GM12801 (cell line): ENCODE measurements at regions not wholly inside any gene's neighbourhood (a gene's known extent, or its start where the extent isn't known, plus 50 kb on each side); places are given as distances from the start of the nearest gene placed in this dataset.

Experiments
- CTCF ChIP-seq: IDR thresholded peaks from one replicate; pipeline ENCODE4 v1.5.1; 2011; ENCODE audit warnings: control low read depth; ENCODE audit not compliant: insufficient read length; ENCODE audit errors: extremely low read depth

DNA sequence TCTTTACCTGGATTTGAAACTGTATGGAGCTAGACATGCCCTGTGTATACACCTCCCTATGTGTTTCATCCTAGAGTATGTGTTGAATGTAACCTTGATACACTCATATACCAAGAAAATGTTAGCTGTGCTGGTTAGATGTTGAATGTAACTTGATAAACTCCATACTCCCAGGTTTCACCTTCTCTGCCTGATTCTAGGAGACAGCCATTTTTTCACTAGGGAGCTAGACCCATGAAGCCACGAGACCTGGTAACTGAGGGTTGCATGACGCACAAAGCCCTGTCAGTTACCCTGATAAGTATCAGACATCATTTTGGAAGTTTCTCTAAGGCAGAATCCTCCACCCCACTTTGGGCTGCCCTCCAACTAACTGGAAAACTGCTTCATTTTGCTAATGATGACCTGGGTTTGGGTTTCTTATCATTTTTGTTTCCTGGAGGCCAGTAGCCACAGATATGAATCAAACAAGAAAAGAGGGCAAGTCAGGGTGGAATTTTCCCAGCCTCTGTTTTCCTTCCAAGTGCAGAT is 478.5 kb upstream of the KIF2A start:
- no peak for TF ChIP-seq CTCF

- TF ChIP-seq CTCF = no peak
These were observed 477.1 kb upstream of the KIF2A start for GRCh38 chr5:61828856-61829255.

DNA sequence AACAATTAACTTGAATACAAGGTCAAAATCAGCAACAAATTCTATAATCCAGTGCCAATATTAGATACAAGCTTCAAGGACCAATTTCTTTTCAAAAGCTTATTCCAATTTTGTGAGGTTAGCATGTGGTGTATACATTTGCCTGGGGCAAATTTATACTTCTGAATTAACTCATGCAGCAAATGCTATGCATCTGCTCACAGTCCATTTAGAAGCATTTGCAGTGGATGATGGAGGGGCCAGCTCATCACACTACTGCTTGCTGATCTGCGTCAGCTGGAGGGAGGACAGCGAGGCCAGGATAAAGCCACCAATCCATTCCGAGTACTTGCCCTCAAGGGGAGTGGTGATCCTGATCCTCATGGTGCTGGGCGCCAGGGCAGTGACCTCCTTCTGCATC is 474.3 kb upstream of the KIF2A start:
- no peak for TF ChIP-seq CTCF

- no peak for TF ChIP-seq CTCF
These were observed 468.2 kb upstream of the KIF2A start for GRCh38 chr5:61837788-61838187.

- TF ChIP-seq CTCF = no peak
These were observed 465.6 kb upstream of the KIF2A start for GRCh38 chr5:61840361-61840760.

- no peak for TF ChIP-seq CTCF
These were observed 463.2 kb upstream of the KIF2A start for GRCh38 chr5:61842840-61843239.

DNA sequence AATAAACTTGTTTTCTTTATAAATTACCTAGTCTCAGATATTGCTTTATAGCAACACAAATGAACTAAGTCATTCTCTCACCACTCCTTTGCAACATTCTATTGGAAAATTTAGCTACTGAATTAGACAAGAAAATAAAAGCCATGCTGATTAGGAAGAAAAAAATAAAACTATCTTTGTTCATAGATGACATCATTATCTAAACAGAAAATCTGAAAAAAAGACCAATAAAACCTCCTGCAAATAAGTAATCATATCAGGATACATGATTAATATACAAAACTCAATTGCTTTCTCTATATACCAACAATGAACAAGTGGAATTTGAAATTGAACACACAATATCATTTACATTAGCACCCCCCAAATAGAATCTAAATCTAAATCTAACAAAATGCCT is 455.3 kb upstream of the KIF2A start:
- no peak for TF ChIP-seq CTCF

GRCh38 chr5:61854531-61854930 is 451.5 kb upstream of the KIF2A start:
- no peak for TF ChIP-seq CTCF
